Choroid plexus epithelial cell (primary cell): ENCODE measurements at regions not wholly inside any gene's neighbourhood (a gene's known extent, or its start where the extent isn't known, plus 50 kb on each side); places are given as distances from the start of the nearest gene placed in this dataset.
A peak's percentile ranks its signal among the peaks of the same experiment; 100 is the strongest.

Experiments
- DNase-seq: peaks from one replicate; pipeline ENCODE4 v3.0.0-alpha.2; 2010; ENCODE audit warnings: low read depth
- H3K4me3 ChIP-seq: 2 replicates; pipeline ENCODE4 v1.5.1; 2011; ENCODE audit warnings: low read depth, mild to moderate bottlenecking, control low read depth, low read length, moderate library complexity
- CTCF ChIP-seq: conservative IDR thresholded peaks from 2 replicates; pipeline ENCODE4 v1.5.1; 2011; ENCODE audit warnings: low read depth, mild to moderate bottlenecking, control low read depth, inconsistent platforms, low read length, moderate library complexity

- TF ChIP-seq CTCF, result no peak
- H3K4me3 ChIP-seq, result no peak overlapping the region
Observed at GRCh38 chr7:86479144-86479543, 164.6 kb upstream of the GRM3 start.

GRCh38 chr7:86477343-86477935, 166.3 kb upstream of the GRM3 start:
- no peak overlapping the region for H3K4me3 ChIP-seq
- DNase-seq, result no peak
- no peak for TF ChIP-seq CTCF

More at GRCh38 chr7:86479144-86479543, 164.6 kb upstream of the GRM3 start:
- DNase-seq, result no peak

- H3K4me3 ChIP-seq, result no peak overlapping the region
- no peak for DNase-seq
- TF ChIP-seq CTCF, result no peak
Observed at GRCh38 chr7:86470763-86471162, 172.9 kb upstream of the GRM3 start.

GRCh38 chr7:86469680-86470295, 173.9 kb upstream of the GRM3 start:
- TF ChIP-seq CTCF, result peak; percentile 71
- DNase-seq, result peak; percentile 81
- H3K4me3 ChIP-seq, result no peak overlapping the region

- no peak for TF ChIP-seq CTCF
- no peak for DNase-seq
Observed at GRCh38 chr7:86454753-86455152, 189.0 kb upstream of the GRM3 start.

GRCh38 chr7:86453454-86453853, 190.3 kb upstream of the GRM3 start:
- H3K4me3 ChIP-seq, result no peak overlapping the region
- no peak for DNase-seq
- TF ChIP-seq CTCF, result no peak

More at GRCh38 chr7:86454753-86455152, 189.0 kb upstream of the GRM3 start:
- H3K4me3 ChIP-seq, result no peak overlapping the region

GRCh38 chr7:86448856-86449255, 194.9 kb upstream of the GRM3 start:
- no peak for DNase-seq
- no peak for TF ChIP-seq CTCF
- H3K4me3 ChIP-seq, result no peak overlapping the region
